NCI-H1417 (cell line): ENCODE measurements at regions not wholly inside any gene's neighbourhood (a gene's known extent, or its start where the extent isn't known, plus 50 kb on each side); places are given as distances from the start of the nearest gene placed in this dataset.
"Not testable (repeated sequence)": the region's sequence is repeated elsewhere in the genome, so short reads cannot be mapped to it uniquely, and the experiment has no call there.

Experiments
- DNase-seq, 3 experiments: peaks; one replicate each; lab custom pipeline; 2025; lab: John Stamatoyannopoulos, UW

DNA sequence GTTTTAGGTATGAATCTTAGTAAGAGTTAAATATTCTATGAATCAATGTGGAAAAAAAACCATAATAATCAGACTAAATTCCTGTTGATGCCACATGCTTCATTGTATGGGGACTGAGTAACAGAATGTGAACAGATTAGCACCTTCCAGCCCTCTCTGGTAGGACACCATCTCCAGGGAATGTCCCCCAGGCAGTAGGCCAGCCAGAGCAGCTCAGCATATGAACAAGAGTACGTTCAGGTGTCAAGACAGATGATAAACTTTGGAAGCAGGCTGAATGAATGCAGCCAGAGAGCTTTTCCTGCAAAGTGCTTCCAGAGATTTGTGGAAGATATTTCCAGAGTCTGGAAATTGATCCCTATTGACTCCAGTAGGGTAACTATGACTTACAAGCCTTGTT, 204.4 kb downstream of the RPS29 start:
- DNase-seq, result no peak

DNA sequence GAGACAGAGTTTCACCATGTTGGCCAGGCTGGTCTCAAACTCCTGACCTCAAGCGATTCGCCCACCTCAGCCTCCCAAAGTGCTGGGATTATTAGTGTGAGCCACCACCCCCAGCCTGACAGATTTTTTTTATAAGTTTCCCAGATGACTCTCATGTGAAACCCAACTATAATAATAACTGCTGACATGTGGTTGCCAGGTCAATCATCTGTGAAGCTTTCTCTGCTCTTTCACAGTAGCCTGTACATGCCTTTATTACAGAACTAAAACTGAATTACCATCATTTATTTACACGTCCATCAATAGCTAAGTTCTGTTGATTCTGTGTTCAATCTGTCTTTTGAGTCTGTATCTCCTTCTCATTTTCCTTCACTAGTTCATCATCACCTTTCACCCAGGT, 218.5 kb downstream of the RPS29 start:
- no peak for DNase-seq

DNA sequence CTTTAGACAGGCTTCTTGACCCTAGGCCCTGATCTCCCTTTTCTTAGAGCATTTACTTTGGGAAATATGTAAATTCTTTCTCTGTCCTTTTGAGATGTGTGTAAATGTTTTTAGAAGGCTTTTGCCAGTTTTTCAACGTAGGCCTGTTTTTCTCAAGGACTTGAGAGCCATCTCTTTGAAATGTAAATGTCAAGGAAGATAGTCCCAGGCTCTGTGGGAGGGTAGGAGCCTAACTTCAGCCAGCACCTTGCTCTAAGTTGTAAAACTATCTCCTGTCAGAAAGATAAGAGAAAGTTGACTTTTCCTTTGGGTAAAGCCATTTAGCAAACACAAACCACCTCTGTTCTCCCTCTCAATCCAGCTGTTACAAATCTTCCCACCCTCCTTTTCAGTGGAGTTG, 219.8 kb downstream of the RPS29 start:
- DNase-seq, result no peak

DNA sequence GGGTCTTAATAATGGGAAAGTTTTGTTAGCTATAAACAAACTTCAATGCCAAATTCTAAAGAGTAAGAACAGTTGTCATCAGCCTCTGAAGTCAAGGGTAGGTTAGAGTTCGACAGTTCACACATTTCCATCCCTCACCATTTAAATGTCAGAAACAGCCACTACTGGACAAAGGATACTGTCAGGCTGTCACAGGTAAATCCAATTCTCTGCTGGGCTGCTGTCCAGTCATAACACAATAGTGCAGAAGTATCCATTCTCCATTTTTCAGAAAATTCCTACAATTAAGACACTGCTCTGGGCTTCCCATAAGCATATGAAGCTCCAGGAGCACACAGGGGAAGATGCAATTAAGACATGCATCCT, 221.4 kb downstream of the RPS29 start:
- DNase-seq, result no peak

DNA sequence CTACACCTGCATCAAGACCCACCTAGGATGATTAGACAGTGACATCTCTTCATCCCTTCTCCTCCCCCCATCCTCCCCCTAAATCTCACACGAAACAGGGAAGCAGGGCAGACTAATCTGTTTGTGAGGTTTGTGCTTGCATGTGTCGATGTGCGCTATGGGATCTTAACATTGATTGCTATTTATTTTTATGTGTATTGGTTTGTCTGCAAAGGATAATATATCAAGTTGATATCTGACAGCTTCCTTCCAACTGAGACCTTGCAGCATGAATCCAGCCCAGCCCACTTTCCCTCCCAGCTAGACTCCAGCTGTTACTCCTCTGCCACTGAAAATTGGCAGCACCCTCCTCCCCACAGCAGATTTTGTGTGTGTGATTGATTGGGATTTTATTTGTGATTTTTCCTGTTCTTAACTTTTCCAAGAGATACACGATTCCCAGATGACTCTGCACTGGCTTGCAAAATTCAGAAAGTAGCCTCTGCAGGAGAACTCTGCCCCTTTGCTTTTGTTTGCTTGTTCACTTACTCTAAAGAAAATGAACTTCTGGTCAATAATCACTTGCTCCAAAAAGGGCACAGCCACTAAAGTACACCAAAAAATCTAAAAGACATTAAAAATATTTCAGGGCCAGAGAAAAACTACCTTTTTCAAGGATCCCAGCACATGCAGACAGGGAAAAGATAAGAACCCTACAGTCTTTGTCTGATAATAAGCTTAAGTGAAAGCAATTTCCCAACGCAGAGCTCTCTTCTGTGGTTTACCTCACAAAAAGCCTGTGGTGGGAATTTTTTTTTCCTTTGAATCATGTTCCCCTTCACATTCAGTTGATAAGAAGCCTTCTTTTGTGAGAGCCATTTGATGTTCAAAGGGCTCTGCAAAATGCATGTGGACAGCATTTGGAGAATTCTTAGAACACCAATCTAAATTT, 222.1 kb downstream of the RPS29 start:
- no peak for DNase-seq

DNA sequence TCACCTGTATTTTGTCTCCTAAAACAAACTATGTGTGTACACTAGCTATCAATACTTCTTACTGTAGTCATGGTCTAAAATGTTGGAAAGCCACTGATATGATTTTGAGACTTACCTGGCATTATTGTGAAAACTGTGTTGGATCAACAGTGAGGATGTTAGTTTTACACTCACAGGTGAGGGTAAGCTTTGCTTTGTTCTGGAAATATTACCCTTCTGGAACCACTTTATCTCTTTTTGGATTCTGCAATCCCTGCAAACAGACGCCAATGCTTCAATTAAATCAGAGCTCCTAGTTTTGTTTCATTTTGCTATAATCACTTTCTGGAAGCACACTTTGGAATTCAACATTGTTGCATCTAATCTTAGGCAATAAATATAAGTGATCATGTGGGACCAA, 223.3 kb downstream of the RPS29 start:
- no peak for DNase-seq

DNA sequence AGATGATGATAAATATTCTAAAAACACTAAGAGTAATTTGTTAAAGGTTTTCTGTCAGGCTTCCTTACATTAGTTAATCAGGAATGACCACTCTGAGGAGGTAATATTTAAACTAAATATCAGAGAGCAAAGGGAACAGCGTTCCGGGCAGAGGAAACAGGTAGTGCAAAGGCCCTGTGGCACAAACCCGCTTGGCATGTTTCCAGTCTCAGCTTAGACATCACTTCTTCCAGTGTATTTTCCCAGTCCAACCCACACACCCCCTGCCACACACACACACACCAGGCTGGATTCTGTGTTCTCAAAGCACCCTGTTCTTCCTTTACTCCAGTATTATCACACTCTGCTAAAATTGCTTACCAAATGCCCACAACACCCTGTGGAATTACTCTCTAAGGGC, 247.1 kb downstream of the RPS29 start:
- no peak for DNase-seq

DNA sequence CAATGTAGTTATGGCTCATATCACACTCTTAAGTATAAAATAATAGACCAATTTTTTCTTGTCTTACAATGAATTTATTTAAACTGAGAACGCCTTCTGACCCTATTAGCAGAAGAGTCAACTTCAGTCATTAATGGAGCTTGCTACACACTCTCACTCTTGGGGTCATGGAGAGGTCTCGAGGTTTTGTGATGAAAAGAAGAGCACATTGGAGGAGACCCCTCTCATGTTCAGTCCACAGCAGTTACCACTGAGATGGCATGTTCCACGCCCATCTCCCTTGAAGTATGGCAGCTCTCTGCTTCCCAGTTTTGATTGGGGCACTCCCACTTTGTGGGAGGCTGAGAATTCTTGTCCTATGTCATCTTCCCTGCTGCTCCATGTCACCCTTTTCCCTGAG, 266.4 kb downstream of the RPS29 start:
- no peak for DNase-seq

DNA sequence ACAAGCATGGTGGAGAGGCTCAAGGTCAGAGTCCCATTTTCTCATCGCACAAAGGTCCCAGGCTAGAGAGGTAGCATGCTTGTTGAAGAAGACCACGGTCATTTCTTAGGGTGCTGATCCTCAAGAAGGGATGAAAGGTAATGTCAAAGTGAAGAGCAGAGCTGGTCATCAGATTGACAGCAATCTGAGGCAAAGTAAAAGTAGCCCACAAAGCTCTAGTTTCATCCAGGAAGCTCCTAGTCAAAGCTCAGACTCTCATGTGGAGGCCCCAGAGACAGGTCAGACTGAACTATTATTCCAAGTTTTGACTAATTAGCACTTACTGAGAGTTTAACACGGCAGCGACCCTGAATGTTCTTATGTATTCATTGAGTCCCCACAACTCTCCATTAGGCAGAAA, 270.6 kb downstream of the RPS29 start:
- DNase-seq, result no peak

DNA sequence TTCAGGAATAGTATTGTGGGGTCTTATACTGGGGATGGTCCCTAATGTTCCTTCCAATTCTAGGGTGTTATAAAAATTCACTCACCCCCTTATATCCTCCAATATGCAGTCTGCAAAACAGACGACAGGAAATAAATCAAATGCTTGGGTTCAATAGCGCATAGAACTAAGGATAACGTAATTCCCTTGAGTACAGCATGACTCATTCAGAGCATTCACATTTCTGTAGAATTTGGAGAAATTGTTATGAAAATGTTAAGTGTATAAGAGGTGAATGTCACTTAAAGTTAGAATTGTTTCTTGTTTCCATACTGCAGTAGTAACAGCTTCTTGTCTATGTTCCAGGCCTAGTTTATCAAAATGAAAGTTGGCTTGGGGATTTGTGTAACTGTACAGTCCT, 271.4 kb downstream of the RPS29 start:
- no peak for DNase-seq

DNA sequence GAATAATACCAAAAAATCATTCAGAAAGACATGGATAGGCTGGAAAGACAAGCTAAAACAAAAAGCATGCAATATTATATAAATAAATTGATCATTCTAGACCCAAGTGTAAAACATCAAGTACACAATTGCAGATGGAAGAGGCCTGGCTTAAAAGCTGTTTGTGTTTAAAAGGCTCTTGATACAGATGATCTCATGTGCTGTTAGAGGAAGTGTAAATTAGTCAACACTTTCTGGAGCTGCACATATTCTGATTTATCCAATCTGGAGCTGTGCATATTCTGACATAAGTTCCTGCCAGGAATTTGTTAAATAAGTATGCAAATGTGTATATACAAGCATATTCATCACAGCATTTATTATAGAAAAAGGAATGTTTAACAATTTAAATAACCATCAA, 273.1 kb downstream of the RPS29 start:
- no peak for DNase-seq

DNA sequence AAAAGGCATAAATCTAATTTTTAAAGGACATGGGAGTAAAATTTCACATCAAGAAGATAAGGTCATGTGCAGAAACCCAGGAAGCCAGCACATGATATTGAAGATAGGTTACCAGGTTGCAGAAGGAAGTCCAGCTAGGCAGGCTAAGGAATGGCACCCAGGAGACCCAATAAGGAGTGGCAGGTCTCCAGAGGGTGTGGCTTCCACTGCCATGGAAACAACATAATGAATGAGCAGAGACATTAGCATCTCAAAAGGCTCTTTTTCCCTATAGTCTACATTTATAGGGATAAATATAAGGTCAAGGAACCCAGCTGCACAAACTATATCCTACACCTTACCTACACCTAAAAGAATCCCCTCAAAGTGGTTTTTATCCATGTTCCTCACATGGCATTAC, 275.9 kb downstream of the RPS29 start:
- DNase-seq, result no peak

DNA sequence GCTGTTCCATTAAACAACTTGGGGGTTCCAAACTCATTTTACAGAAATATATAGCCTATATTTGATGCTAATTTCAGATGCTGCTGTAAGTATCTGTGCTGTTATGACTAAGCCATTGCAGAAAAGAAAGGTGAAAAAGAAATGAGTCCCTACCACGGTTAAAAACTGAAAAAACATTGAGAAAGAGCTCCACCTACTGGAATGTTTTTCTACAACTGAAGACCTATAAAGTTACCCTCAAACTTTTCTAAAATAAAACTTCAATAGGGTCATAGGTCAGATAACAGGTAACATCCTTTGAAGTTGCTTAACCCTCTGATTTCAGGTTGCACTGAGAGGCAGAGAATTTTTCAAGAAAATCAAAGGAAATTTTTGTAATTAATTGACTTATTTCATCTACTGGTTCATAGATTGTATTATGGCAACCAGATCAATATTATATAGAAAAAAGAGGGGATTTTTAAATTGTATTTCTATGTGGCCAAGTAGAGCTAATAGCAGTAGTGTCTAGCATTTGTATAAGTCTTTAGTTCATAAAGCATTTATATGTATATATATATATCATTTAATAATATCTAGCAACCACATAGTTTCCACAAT, 279.9 kb downstream of the RPS29 start:
- DNase-seq, result peak in 2 of 3 experiments; percentile 12 to 50

DNA sequence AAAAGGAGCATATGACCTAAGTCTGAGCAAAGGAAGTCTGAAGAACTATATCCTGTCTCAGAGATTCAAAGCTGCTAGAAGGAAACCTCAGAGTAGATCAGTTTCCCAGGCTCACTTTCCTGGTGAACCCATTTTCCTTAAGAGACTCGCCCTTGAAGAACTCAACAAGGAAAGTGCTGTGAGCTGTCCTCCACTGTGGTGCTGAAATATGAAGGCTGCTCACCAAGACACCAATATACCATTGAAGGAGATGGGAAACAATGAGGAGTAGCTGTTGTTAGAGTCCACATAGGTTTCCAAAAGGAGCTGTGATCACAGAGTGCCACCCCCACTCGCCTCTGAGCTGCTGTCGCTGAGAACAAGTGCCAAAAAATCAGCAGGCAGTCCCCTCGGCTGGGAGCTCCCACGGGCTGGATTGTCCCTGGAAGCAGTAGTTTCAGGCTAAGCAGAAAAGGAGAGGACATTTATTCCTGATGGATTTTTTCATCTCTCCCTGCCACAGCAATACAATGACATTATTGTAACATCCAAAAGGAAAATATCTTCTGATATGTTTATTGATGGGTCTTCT, 282.1 kb downstream of the RPS29 start:
- DNase-seq, result peak in 1 of 3 experiments; percentile 22

DNA sequence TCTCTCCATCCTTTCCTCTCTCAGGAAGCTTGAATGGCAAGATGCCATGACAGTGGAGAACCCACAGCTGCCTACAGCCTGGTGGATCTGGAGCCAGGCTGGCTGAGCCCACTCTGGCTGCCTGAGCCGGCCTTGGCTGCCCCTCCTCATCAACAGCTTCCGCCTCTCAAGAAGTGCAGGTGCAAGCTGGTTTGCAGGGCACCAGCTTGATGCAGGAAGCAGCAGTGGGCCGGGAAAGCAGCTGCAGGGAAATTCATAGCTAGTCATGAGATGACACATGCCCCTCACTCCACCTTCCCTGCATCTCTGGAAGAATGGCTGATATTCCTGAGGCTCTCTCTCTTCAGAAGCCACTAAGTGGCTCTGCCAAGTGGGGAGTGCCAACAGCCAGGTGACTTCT, 289.1 kb downstream of the RPS29 start:
- DNase-seq, result no peak

DNA sequence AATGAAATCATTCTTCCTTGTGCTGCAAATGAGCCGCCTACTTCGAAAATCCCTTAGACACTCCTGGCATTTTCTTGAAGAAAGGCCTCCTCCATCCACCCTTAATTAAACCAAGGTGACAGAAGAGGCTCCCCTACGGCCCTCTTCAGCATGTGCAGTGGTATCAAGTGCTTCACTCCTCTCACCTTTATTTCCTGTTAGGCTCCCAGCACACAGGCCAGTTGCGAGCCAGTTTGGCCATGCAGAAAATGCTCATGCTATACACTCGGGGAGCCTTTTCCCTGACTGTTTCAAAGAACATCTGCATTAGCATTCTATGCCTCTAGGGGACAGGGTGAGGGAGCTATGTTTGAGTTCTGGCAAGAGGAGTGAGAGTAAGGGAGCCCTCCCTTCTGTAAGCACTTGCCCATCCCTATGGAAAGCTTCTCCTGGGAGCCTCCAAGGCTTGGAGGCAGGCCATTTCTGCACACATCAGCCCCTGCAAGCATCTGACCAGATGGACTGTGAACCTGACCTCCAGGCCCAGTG, 291.5 kb downstream of the RPS29 start:
- no peak for DNase-seq

DNA sequence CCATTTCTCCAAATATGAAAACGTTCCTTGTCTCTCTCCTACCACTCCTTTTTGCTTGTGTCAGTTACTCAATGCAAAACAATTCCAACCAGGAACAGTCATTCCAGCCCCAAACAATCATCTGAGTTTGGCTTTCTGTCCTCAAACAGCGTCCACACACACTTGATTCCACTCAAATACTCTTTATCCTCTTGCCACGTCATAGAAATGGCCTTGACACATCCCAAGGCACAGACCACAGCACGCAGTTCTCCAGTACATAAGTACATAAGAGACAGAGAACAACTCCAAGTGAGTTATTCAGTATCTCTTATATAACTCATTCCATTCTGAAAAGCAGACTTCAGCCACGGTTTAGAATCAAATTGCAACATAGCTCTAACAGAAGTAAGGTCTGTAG, 299.2 kb downstream of the RPS29 start:
- no peak for DNase-seq

DNA sequence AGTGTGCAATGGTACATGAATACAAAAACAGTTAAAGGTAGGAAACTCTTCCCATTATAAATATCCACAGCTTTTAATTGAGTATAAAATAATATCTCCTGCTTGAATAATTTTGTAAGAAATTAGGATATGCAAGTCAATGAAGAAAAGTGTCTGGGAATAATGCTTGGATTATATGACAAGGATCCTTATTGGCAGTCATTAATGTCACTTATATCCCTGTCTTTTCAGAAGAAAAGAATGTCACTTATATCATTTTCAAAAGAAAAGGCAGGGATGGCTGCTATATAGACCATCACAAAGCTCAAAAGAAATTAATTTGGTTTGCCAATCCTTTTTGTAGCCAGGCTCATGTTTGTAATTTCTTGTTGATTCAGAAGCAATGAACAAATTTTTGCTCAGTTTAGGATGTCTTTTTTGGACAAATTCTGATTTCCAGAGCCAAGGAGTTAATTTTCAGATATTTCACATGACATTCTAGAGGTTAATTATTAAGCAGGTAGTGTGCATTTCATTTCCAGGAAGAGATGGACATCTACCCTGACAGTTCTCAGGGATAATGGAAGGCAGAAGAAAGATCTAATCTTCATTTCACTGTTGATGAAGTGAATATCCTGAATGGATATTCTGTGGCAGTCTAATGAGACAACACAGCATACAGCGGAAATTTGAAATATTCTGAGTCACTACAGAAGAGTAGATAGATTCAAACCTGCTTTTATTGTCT, 299.8 kb downstream of the RPS29 start:
- DNase-seq, result no peak

DNA sequence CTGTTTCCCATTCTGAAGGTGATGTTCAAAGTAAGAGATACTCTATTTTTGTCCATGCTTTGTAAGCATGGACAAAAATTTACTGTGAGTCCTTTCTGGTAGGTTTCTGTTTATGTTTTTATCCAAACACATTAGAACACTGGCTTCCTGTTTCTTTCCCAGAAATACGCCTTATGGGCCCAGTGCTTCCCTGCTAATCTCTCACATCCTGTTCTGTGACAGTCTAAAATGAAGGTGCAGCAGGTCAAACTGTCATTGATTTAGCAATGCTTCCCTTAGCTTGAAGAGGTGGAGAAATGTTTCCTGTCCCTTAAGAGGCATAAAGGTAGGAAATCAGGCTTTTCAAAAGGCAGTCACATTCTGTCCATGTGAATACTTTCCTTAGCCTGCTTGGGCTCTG, 305.6 kb downstream of the RPS29 start:
- DNase-seq, result no peak

DNA sequence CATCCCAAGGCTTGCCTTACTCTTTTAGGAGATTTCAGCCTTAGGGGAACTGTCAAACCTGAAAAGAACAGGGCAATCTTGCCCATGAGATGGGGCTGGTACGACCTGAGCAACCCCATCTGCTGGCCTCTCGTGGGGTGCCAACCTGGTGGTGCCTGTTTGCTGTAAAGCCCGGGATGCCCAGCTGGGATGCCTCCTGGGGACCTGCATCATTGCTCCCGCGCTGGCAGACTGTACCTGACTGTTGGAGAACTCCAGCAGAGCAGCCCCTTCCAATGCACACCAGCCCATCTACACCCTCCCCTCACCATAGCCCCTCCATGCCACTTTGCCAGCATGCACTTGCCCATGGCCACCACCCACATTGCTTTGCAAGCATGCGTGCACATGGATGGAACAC, 335.7 kb downstream of the RPS29 start:
- no peak for DNase-seq

DNA sequence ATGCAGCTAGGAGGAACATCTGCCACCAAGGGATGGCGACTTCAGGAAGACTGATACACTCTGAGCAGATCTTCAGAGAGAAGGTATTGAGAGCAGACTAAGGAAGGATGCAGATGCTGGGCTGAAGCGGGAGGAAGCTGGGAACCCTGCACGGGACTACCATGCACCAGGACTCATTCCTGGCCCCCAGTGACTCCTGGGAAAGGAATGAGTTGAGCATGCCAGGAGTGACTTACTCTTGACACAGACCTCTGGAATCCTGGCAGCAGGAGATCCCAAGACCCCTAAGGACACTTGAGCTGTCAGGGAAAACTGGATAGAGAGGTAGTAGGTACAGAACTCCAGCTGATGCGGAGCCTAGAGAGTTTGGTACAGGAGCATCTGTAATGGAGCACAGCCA, 336.1 kb downstream of the RPS29 start:
- no peak for DNase-seq

DNA sequence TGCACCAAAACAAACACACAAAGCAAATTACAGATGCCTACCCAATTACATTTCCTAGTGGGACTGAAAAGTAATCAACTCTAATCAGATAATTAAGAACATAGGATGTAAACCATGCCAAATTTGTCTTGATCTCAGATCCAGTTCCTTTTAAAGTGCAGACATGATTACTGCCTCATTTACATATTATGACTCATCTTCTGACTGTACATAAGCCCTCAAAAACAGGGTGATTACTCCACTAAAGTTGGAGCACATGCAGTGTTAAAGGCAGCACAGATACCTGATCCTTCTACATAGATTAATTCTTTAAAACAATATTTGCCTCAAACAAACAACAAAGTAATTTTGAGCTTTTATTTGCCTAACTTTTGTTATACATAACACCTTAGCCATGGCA, 337.2 kb downstream of the RPS29 start:
- DNase-seq, result no peak

DNA sequence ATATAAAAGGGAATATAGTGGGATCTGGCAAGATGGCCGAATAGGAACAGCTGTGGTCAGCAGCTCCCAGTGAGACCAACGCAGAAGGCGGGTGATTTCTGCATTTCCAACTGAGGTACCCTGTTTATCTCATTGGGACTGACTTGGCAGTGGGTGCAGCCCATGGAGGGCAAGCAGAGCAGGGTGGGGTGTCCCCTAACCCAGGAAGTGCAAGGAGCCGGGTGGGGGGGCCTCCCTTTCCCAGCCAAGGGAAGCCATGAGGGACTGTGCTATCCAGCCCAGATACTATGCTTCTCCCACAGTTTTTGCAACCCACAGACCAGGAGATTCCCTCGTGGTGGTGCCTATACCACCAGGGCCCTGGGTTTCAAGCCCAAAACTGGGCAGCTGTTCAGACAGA, 342.4 kb downstream of the RPS29 start:
- DNase-seq, result not testable (repeated sequence)
